ENCODE measurements at regions not wholly inside any gene's neighbourhood (a gene's known extent, or its start where the extent isn't known, plus 50 kb on each side); places are given as distances from the start of the nearest gene placed in this dataset.
A peak's percentile ranks its signal among the peaks of the same experiment; 100 is the strongest.

GRCh38 chr11:69243496-69244200, 50.3 kb upstream of the MYEOV start:
- no peak for TF ChIP-seq CTCF (conservative IDR thresholded peaks at IDR 0.05)
- H3K27ac Mint-ChIP-seq: no peak overlapping the region
- peaks cover 5% of the 10 kb centered on the region for H3K9me3 Mint-ChIP-seq
- H3K36me3 Mint-ChIP-seq: no peaks in the 10 kb centered on the region
- peaks cover 7% of the 10 kb centered on the region for H3K27me3 Mint-ChIP-seq
- no peak overlapping the region for H3K4me3 Mint-ChIP-seq
- peaks cover 12% of the 10 kb centered on the region for H3K4me1 Mint-ChIP-seq (ENCODE audit: unreplicated experiment)
- peak; percentile 42 for DNase-seq (ENCODE audit: extremely low spot score, unreplicated experiment)

Measured in type B pancreatic cell (in vitro differentiated cells).